Neural progenitor cell (in vitro differentiated cells): ENCODE measurements at regions not wholly inside any gene's neighbourhood (a gene's known extent, or its start where the extent isn't known, plus 50 kb on each side); places are given as distances from the start of the nearest gene placed in this dataset.
"Not testable (repeated sequence)": the region's sequence is repeated elsewhere in the genome, so short reads cannot be mapped to it uniquely, and the experiment has no call there.

Experiments used
- DNase-seq: peaks from one replicate; pipeline ENCODE4 v3.0.0-alpha.2; 2016; ENCODE audit warnings: low spot score
- H2AFZ ChIP-seq: fragments of 200-600 bp; sonication (generic); replicated peaks from 2 replicates; pipeline ENCODE4 v1.6.1; 2016; ENCODE audit warnings: antibody characterized with exemption
- H3F3A ChIP-seq: fragments of 200-600 bp; sonication (generic); 2 replicates; pipeline ENCODE4 v1.6.1; 2016; ENCODE audit warnings: antibody characterized with exemption, low read depth
- H3K27ac ChIP-seq: fragments of 200-600 bp; sonication (generic); 2 replicates; pipeline ENCODE4 v1.5.1; 2016; ENCODE audit warnings: mild to moderate bottlenecking
- H3K27me3 ChIP-seq: fragments of 200-600 bp; sonication (generic); 2 replicates; pipeline ENCODE4 v1.6.1; 2016; ENCODE audit warnings: mild to moderate bottlenecking, moderate library complexity
- H3K36me3 ChIP-seq: fragments of 200-600 bp; sonication (generic); 2 replicates; pipeline ENCODE4 v1.5.1; 2016
- H3K4me1 ChIP-seq: fragments of 200-600 bp; sonication (generic); 2 replicates; pipeline ENCODE4 v1.6.1; 2016; ENCODE audit warnings: mixed run types
- H3K4me2 ChIP-seq: fragments of 200-600 bp; sonication (generic); 2 replicates; pipeline ENCODE4 v1.6.1; 2016
- H3K4me3 ChIP-seq: fragments of 200-600 bp; sonication (generic); 2 replicates; pipeline ENCODE4 v1.5.1; 2016
- H3K79me2 ChIP-seq: fragments of 200-600 bp; sonication (generic); 2 replicates; pipeline ENCODE4 v1.6.1; 2016; ENCODE audit warnings: low read depth
- H3K9ac ChIP-seq: fragments of 200-600 bp; sonication (generic); 2 replicates; pipeline ENCODE4 v1.6.1; 2016
- H3K9me3 ChIP-seq: fragments of 200-600 bp; sonication (generic); 2 replicates; pipeline ENCODE4 v1.5.1; 2016; ENCODE audit warnings: low read depth
- H4K20me1 ChIP-seq: fragments of 200-600 bp; sonication (generic); 2 replicates; pipeline ENCODE4 v1.6.1; 2016; ENCODE audit warnings: low read depth
- H3K27ac Mint-ChIP-seq: 3 replicates; pipeline ENCODE4 v1.8.0; 2021; ENCODE audit warnings: mixed read lengths
- H3K27me3 Mint-ChIP-seq: 2 replicates; pipeline ENCODE4 v1.8.0; 2022; ENCODE audit warnings: low read depth, mild to moderate bottlenecking, inconsistent platforms, moderate library complexity, mixed read lengths; ENCODE audit not compliant: insufficient read depth
- H3K36me3 Mint-ChIP-seq: 3 replicates; pipeline ENCODE4 v1.8.0; 2021; ENCODE audit warnings: mixed read lengths
- H3K4me1 Mint-ChIP-seq: 3 replicates; pipeline ENCODE4 v1.8.0; 2021; ENCODE audit warnings: mixed read lengths
- H3K4me3 Mint-ChIP-seq: 3 replicates; pipeline ENCODE4 v1.8.0; 2021; ENCODE audit warnings: mild to moderate bottlenecking, moderate library complexity, mixed read lengths
- H3K9me3 Mint-ChIP-seq: 3 replicates; pipeline ENCODE4 v1.8.0; 2020; ENCODE audit warnings: mixed read lengths
- CTCF ChIP-seq: fragments of 200-600 bp; sonication (generic); IDR thresholded peaks from 2 replicates; pipeline ENCODE4 v1.5.1; 2017; ENCODE audit warnings: antibody characterized with exemption, mild to moderate bottlenecking
- EZH2phosphoT487 ChIP-seq: fragments of 200-600 bp; sonication (generic); IDR thresholded peaks from 2 replicates; pipeline ENCODE4 v1.6.1; 2017; ENCODE audit warnings: antibody characterized with exemption

DNA sequence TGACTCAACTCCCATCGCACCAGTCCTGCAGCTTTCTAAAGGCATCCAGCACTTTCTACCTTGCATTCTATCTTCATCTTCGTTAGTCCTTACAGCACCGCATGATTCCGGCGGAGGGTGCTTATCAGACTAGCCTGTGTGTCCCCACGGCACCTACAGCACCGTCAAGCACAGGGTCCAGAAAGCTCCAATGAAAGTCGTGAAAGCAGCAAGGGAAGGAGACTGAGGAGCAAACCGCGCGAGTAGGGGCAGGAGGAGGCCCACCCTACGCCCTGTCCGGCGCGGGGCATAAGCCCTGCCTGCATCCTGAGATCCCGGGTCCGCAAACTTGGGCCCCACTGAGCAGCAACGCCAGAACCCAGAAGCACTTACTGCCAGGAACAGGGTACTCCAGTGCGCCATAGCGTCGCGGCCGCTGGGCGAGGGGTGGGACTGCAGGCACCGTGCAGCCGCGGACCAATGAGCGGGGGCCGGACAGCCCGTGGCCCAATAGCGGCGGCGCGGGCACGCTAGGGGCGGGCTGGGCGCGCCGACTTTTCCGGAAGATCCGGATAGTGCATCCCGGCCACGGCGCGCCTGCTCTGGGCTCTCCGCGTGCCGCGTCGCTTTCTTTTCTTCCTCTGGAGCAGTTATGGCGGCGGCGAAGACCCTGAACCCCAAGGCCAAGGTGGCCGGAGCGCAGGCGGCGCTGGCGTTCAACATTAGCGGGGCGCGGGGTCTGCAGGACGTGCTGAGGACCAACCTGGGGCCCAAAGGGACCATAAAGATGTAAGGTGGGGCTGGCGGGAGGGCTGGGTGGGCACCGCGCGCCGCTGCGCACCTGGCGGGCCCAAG is 122.1 kb upstream of the VKORC1L1 start:
- Histone ChIP-seq H3K9me3 (no peaks in the 10 kb centered on the region), H3K4me3 (peak overlapping the region; percentile 92), H4K20me1 (peaks cover 30% of the 10 kb centered on the region), H3K79me2 (peaks cover 94% of the 10 kb centered on the region), H3K9ac (peak overlapping the region; percentile 73), H3K27ac (no peak overlapping the region), H3K27me3 (no peaks in the 10 kb centered on the region), H3K36me3 (peaks cover 3% of the 10 kb centered on the region), H3K4me2 (peak overlapping the region; percentile 91), H2AFZ (peak overlapping the region; percentile 89), H3K4me1 (peaks cover 20% of the 10 kb centered on the region), H3F3A (no peaks in the 10 kb centered on the region)
- Mint-ChIP-seq H3K4me3 (peak overlapping the region; percentile 99), H3K4me1 (peaks cover 18% of the 10 kb centered on the region), H3K36me3 (peaks cover 5% of the 10 kb centered on the region), H3K9me3 (no peaks in the 10 kb centered on the region), H3K27ac (peak overlapping the region; percentile 95), H3K27me3 (peaks cover 6% of the 10 kb centered on the region)
- DNase-seq = peak; percentile 96
- TF ChIP-seq EZH2phosphoT487 (no peak), CTCF (peak; percentile 5)

DNA sequence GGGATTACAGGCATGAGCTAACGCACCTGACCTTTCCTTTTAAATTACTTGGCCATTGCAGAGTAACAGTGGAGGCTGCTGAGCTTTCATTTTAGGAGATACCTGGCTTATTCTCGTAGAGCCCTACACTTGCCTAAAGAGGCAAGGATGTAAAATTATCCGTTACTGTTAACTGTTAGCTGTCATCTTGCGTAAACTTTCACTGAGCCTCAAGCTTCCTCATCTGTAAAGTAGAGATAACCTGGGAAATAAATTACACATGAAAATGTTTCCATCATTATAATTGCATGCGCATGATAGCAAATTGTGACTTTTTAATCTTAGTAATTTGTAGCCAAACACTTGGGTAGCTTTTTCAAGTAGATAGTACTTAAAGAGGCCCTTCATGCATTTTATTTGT is 118.8 kb upstream of the VKORC1L1 start:
- not testable (repeated sequence) for H3K36me3 ChIP-seq, DNase-seq, H3K9ac ChIP-seq, H2AFZ ChIP-seq, H3K9me3 Mint-ChIP-seq, H3K27me3 Mint-ChIP-seq, H3K9me3 ChIP-seq, H3K27ac Mint-ChIP-seq, H3K27me3 ChIP-seq, H3K4me3 ChIP-seq, H3K27ac ChIP-seq, H3F3A ChIP-seq
- H3K79me2 ChIP-seq = peaks cover 68% of the 10 kb centered on the region
- peak overlapping the region; percentile 35 for H3K4me2 ChIP-seq
- Mint-ChIP-seq H3K36me3 (peaks cover 14% of the 10 kb centered on the region), H3K4me1 (peaks cover 18% of the 10 kb centered on the region), H3K4me3 (peak overlapping the region; percentile 15)
- H3K4me1 ChIP-seq = peaks cover 20% of the 10 kb centered on the region
- peaks cover 32% of the 10 kb centered on the region for H4K20me1 ChIP-seq

DNA sequence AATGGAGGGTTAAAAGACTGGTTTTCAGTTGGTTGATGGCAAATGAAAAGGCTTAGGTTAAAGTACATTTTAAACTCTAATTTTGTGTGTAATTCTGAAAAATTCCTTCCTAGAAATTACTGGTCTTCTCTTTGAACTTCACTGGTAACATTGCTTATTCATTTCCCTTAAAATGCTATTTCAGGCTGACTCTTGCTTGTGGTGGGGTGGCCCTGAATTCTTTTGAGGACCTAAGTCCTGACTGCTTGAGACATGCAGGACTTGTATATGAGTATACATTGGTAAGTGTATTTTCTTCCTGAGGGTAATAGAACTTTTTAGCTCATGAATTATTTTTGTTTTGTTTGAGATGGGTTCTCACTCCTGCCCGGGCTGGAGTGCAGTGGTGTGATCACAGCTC is 113.9 kb upstream of the VKORC1L1 start:
- H3K4me3 Mint-ChIP-seq, H2AFZ ChIP-seq, H3K4me2 ChIP-seq, H3K9me3 ChIP-seq, H3K4me3 ChIP-seq, H3K4me1 ChIP-seq, DNase-seq, H3K9ac ChIP-seq, H3K27me3 Mint-ChIP-seq, H3F3A ChIP-seq, H3K36me3 ChIP-seq, H3K27ac Mint-ChIP-seq, H3K9me3 Mint-ChIP-seq, H3K4me1 Mint-ChIP-seq, H3K27me3 ChIP-seq, H3K27ac ChIP-seq: not testable (repeated sequence)
- peaks cover 20% of the 10 kb centered on the region for H3K36me3 Mint-ChIP-seq
- H4K20me1 ChIP-seq = peaks cover 15% of the 10 kb centered on the region
- peaks cover 21% of the 10 kb centered on the region for H3K79me2 ChIP-seq

GRCh38 chr7:65762712-65763111 is 110.2 kb upstream of the VKORC1L1 start:
- H3K36me3 Mint-ChIP-seq = peaks cover 15% of the 10 kb centered on the region
- not testable (repeated sequence) for H3K27me3 Mint-ChIP-seq, H3K9ac ChIP-seq, H3K79me2 ChIP-seq, H3K4me1 ChIP-seq, H3K4me2 ChIP-seq, H2AFZ ChIP-seq, H3K4me1 Mint-ChIP-seq, H3K27ac ChIP-seq, H3K9me3 ChIP-seq, H3K27ac Mint-ChIP-seq, DNase-seq, H4K20me1 ChIP-seq, H3K36me3 ChIP-seq, H3K4me3 ChIP-seq, H3K9me3 Mint-ChIP-seq, H3K27me3 ChIP-seq, H3F3A ChIP-seq, H3K4me3 Mint-ChIP-seq

DNA sequence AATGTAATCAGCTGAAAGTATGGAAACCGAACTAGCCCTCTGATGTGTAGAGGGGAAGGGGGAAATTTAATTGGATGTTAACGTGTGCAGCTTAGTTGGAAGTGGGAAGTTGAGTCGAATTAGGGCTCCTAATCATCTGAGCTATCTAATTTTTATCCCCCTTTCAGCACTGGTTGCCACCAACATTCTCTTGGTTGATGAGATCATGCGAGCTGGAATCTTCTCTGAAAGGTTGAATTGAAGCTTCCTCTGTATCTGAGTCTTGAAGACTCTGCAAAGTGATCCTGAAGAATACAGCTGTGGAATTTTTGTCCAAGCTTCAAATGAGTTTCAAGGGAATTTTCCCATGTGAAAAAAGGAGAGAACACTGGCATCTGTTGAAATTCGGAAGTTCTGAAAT is 109.8 kb upstream of the VKORC1L1 start:
- not testable (repeated sequence) for H3K27ac Mint-ChIP-seq, H2AFZ ChIP-seq

More for the DNA sequence above, 109.8 kb upstream of the VKORC1L1 start:
- not testable (repeated sequence) for H3K36me3 ChIP-seq, H3K4me1 ChIP-seq, H3K4me3 Mint-ChIP-seq, H3K9ac ChIP-seq, H3K27me3 ChIP-seq, DNase-seq, H3K27ac ChIP-seq, H3K27me3 Mint-ChIP-seq, H3K79me2 ChIP-seq, H3K4me1 Mint-ChIP-seq, H3K4me3 ChIP-seq, H3F3A ChIP-seq, H3K9me3 ChIP-seq, H3K4me2 ChIP-seq, H4K20me1 ChIP-seq, H3K9me3 Mint-ChIP-seq
- H3K36me3 Mint-ChIP-seq = peaks cover 16% of the 10 kb centered on the region
